ENCODE measurements at regions not wholly inside any gene's neighbourhood (a gene's known extent, or its start where the extent isn't known, plus 50 kb on each side); places are given as distances from the start of the nearest gene placed in this dataset.

DNA sequence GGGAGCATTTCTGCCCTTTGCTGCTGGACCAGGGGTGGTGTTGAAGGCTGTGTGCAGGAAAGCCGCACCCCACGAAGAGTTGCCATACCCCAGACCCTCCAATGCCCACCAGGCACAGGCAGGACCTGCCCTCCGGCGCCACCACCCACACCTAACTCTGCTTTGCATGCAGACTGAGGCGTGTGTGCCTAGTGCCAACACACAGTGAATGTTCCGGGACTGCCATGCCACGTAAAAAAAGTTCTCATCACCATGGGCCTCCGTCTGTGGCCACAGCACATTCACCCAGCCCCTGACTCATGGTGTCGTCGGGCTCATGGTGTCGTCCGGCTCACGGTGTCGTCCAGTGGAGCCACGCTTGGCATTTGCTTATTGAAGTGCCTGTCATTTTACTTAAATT is 184.9 kb upstream of the RAB6C start:
- Histone ChIP-seq H3K27ac (ENCODE audit: low read depth, low read length) (no peak overlapping the region), H3K36me3 (ENCODE audit: insufficient read depth, low read length) (no peaks in the 10 kb centered on the region), H3K27me3 (ENCODE audit: insufficient read depth, low read length) (no peaks in the 10 kb centered on the region), H3K9ac (ENCODE audit: low read depth, low read length) (no peak overlapping the region), H3K4me1 (ENCODE audit: insufficient read depth, low read length) (no peaks in the 10 kb centered on the region), H3K4me3 (ENCODE audit: low read length) (no peak overlapping the region), H3K9me3 (ENCODE audit: insufficient read depth, low read depth, low read length) (no peaks in the 10 kb centered on the region)
- WGBS = 84% methylated on average over 15 of the region's 15 CpGs

DNA sequence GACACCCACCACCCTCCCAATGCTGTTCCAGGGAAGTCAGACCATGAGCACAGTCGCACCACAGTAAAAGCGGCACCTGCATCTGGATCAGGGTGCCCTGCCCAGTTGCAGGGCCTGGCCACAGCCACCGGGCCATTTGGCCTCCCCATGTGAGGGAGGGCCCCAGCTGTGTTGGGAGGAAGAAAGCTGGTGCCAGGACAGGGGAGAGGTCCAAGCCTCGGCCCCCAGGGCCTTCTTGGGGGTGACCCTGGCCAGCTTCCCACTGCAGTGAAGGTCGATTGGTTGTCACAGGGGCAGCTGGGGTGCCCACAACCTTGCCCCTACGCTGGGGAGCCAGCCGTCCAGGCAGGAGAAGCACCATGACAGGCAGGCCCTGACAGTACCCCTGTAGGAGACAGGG is 183.2 kb upstream of the RAB6C start:
- WGBS = 89% methylated on average over 7 of the region's 7 CpGs
- Histone ChIP-seq H3K27ac (ENCODE audit: low read depth, low read length) (no peak overlapping the region), H3K4me1 (ENCODE audit: insufficient read depth, low read length) (peaks cover 3% of the 10 kb centered on the region; the same call in 1 of the 2 replicates), H3K9me3 (ENCODE audit: insufficient read depth, low read depth, low read length) (no peaks in the 10 kb centered on the region), H3K36me3 (ENCODE audit: insufficient read depth, low read length) (no peaks in the 10 kb centered on the region), H3K4me3 (ENCODE audit: low read length) (no peak overlapping the region), H3K27me3 (ENCODE audit: insufficient read depth, low read length) (no peaks in the 10 kb centered on the region), H3K9ac (ENCODE audit: low read depth, low read length) (no peak overlapping the region)

DNA sequence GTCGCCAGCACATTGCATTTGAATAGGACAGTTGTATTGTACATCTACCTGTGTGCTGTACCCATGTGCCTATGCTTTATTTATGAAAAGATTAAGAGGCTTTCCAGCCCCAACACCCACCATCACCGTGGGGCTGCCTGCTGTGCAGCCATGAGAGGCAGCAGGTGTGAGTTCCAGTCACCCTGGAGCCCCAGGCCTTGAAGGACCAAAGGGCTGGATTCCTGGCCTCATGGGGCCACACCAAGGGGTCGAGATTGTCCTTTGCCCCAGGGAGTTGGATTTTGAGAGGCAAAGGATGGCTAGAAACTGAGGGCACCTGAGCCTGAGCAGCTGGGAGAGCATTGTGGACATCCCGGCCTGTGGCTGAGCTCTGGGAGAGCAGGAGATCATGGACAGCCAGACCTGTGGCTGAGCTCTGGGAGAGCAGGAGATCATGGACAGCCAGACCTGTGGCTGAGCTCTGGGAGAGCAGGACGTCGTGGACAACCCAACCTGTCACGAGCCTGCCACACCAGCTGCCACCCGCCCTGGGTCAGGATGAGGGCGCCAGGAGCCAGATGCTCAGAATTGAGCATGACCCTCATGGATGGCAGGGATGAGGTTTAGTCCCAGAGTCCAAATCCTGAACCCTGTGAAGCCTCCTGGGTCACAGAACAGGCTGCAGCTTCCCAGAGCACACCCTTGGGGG is 182.5 kb upstream of the RAB6C start:
- H3K4me3 ChIP-seq (ENCODE audit: low read length) = no peak overlapping the region
- H3K4me1 ChIP-seq (ENCODE audit: insufficient read depth, low read length) = peaks cover 10% of the 10 kb centered on the region
- no peaks in the 10 kb centered on the region for H3K36me3 ChIP-seq (ENCODE audit: insufficient read depth, low read length)
- H3K27me3 ChIP-seq (ENCODE audit: insufficient read depth, low read length) = no peaks in the 10 kb centered on the region
- H3K27ac ChIP-seq (ENCODE audit: low read depth, low read length) = no peak overlapping the region
- no peak overlapping the region for H3K9ac ChIP-seq (ENCODE audit: low read depth, low read length)
- H3K9me3 ChIP-seq (ENCODE audit: insufficient read depth, low read depth, low read length) = no peaks in the 10 kb centered on the region
- 81% methylated on average over 9 of the region's 9 CpGs for WGBS

DNA sequence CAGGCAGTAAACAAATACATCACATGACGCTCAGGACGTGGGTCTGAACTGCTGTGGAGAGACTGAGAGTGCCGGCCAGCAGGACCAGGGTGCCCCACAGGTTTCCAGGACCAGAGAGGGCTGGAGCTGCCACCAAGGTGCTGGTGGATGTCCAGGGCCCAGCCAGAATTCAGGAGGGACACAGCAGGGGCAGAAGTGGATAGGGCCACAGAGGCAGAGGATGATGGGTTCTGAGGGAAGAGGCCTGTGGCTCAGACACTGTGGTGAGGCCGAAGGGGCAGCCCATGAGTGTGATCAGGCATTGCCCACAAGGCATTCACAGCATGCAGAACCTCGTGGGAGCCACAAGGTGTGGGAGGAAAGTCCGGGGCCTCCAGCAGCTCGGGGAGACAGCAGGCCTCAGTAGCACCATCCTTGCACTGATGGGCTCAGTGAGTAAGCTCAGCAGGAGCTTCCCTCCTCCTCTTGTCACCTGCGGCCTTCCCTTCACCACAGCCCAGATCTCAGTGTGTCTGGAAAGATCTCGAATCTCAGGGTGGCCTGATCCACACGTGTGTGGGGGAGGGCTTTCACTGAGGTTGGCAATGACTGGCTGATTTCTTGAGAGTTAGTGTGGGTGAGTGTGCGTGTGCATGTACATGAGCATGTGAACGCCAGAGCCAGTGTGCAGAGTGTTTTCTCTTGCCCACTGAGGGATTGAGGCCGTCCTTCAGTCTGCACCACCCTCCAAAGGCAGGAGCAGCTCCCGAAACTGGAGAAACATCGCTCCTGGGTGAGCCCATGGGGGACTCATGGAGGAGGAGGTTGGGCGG is 181.8 kb upstream of the RAB6C start:
- no peaks in the 10 kb centered on the region for H3K9me3 ChIP-seq (ENCODE audit: insufficient read depth, low read depth, low read length)
- H3K27me3 ChIP-seq (ENCODE audit: insufficient read depth, low read length) = no peaks in the 10 kb centered on the region
- no peak overlapping the region for H3K9ac ChIP-seq (ENCODE audit: low read depth, low read length)
- no peak overlapping the region for H3K27ac ChIP-seq (ENCODE audit: low read depth, low read length)
- H3K36me3 ChIP-seq (ENCODE audit: insufficient read depth, low read length) = no peaks in the 10 kb centered on the region
- WGBS = 87% methylated on average over 16 of the region's 16 CpGs
- H3K4me3 ChIP-seq (ENCODE audit: low read length) = no peak overlapping the region
- H3K4me1 ChIP-seq (ENCODE audit: insufficient read depth, low read length) = peaks cover 18% of the 10 kb centered on the region

DNA sequence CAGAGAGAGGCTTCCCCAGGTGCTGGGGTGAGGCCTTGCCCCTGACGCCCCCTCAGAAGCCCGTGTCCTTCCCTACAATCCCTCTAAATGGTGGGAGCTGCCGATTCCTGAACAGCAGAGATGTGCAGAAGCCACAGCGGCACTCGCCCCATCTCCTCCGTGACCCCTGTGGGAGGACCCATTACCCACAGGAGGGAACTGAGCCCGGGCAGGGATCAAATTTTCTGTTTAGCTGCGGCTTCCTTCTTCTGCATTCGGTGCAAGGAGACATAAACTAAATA is 181.2 kb upstream of the RAB6C start:
- no peak overlapping the region for H3K27ac ChIP-seq (ENCODE audit: low read depth, low read length)
- no peaks in the 10 kb centered on the region for H3K9me3 ChIP-seq (ENCODE audit: insufficient read depth, low read depth, low read length)
- H3K9ac ChIP-seq (ENCODE audit: low read depth, low read length) = no peak overlapping the region
- H3K4me1 ChIP-seq (ENCODE audit: insufficient read depth, low read length) = peaks cover 22% of the 10 kb centered on the region
- H3K27me3 ChIP-seq (ENCODE audit: insufficient read depth, low read length) = no peaks in the 10 kb centered on the region
- no peaks in the 10 kb centered on the region for H3K36me3 ChIP-seq (ENCODE audit: insufficient read depth, low read length)
- H3K4me3 ChIP-seq (ENCODE audit: low read length) = no peak overlapping the region
- WGBS = 93% methylated on average over 9 of the region's 9 CpGs

DNA sequence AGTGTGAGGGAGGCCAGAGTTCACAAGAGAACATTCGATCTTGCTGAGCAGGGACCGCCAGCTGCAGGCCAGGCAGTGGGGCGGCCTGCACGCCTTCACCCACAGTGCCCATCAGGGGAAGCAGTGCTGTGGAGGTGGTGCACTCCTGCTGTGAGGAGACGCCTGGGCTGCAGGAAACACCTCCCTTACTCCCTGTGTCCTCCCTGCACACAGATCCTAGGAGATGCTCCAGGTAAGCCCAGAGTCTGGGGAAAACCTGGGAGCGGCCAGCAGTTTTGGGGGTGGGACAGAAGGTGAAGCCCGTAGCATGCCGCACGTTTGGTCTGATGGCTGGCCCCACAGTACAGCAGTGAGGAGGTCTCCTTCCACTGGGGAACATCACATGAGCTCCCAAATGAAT is 180.8 kb upstream of the RAB6C start:
- Histone ChIP-seq H3K9me3 (ENCODE audit: insufficient read depth, low read depth, low read length) (no peaks in the 10 kb centered on the region), H3K36me3 (ENCODE audit: insufficient read depth, low read length) (no peaks in the 10 kb centered on the region), H3K4me1 (ENCODE audit: insufficient read depth, low read length) (peaks cover 22% of the 10 kb centered on the region), H3K27me3 (ENCODE audit: insufficient read depth, low read length) (no peaks in the 10 kb centered on the region), H3K4me3 (ENCODE audit: low read length) (no peak overlapping the region), H3K27ac (ENCODE audit: low read depth, low read length) (no peak overlapping the region), H3K9ac (ENCODE audit: low read depth, low read length) (no peak overlapping the region)
- 91% methylated on average over 9 of the region's 9 CpGs for WGBS

DNA sequence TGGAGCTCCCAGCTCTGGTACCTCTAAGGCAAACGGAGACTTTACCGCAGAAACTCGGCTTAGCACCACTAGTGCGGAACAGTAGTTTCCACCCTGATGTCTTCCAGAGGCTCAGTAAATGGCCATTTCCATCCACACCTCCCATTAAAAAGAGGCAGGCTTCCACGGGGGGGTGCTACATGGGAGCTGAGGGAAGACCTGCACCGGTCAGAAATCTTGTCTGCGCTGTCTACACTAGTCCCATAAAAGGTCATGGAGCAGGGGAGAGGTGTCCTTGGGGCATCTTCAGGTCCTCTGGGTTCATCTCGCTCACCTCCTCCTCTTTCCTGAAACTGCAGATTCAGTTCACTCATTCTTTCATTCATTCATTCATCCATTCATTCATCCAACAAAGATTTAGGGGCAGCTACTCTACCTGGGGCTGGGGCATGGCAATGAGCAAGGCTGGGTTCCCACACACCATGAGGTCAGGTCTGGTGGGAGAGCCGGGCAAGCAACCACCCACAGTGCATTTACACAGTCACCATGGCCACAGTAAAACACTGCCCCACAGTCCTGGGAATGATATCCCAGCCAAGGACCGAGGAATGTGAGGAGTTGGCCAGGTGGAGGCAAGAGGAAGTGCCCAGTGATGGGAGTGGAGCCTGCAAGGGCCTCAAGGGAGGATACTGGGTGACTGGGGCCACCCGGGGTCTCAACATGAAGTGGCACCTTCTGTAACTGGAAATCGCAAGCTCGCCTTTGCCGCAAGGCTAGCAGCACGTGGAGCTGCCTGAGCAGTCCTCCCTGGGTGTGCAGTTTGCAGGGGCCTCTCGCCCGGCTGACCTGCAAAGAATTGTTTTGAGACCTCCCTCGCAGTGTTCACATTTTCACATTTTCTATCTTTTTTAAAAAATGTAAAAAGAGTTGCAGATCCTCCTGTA is 180.2 kb upstream of the RAB6C start:
- Histone ChIP-seq H3K4me1 (ENCODE audit: insufficient read depth, low read length) (peaks cover 22% of the 10 kb centered on the region), H3K27ac (ENCODE audit: low read depth, low read length) (no peak overlapping the region), H3K9ac (ENCODE audit: low read depth, low read length) (no peak overlapping the region), H3K4me3 (ENCODE audit: low read length) (no peak overlapping the region), H3K9me3 (ENCODE audit: insufficient read depth, low read depth, low read length) (no peaks in the 10 kb centered on the region), H3K27me3 (ENCODE audit: insufficient read depth, low read length) (no peaks in the 10 kb centered on the region), H3K36me3 (ENCODE audit: insufficient read depth, low read length) (no peaks in the 10 kb centered on the region)
- WGBS = 92% methylated on average over 18 of the region's 18 CpGs

DNA sequence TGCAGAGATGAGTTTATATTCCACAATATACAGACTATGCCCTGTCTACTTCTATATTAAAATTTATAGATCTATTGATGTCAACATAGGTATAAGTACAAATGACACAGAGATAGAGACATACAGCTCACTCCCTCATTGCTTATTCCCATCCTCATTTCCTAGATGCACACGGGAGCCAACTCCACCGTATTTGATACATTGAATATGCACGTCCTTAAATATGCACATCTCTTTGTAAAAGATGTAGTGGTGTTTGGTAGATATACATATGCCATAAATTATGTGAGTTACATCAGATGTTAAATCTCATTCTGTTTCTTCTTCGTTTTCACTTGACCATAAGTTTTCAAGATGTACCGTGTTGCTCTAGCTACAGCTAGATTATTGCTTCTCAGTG is 179.2 kb upstream of the RAB6C start:
- Histone ChIP-seq H3K27ac (ENCODE audit: low read depth, low read length) (no peak overlapping the region), H3K4me3 (ENCODE audit: low read length) (no peak overlapping the region), H3K9me3 (ENCODE audit: insufficient read depth, low read depth, low read length) (no peaks in the 10 kb centered on the region), H3K36me3 (ENCODE audit: insufficient read depth, low read length) (no peaks in the 10 kb centered on the region), H3K27me3 (ENCODE audit: insufficient read depth, low read length) (no peaks in the 10 kb centered on the region), H3K9ac (ENCODE audit: low read depth, low read length) (no peak overlapping the region), H3K4me1 (ENCODE audit: insufficient read depth, low read length) (peaks cover 22% of the 10 kb centered on the region)
- 94% methylated on average over 5 of the region's 5 CpGs for WGBS

DNA sequence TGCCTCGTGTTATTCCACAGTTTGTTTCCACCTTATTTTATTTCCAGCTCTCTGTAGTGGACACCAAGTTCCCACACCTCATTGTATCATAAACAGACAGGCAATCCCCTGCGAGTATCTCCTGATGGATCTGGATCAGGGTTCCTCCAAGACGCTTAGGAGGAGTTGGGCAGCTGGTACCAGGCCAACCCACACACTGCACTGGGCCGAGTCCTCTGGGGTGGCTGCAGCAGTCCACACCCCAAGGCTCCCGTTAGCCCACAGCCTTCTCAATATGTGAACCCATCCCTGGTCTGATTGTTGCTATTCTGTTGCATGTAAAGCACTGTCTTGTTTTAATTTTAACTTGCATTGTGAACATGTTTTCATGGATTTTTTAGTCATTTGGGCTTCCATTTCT is 178.8 kb upstream of the RAB6C start:
- Histone ChIP-seq H3K9me3 (ENCODE audit: insufficient read depth, low read depth, low read length) (no peaks in the 10 kb centered on the region), H3K9ac (ENCODE audit: low read depth, low read length) (no peak overlapping the region), H3K27me3 (ENCODE audit: insufficient read depth, low read length) (no peaks in the 10 kb centered on the region), H3K27ac (ENCODE audit: low read depth, low read length) (no peak overlapping the region), H3K36me3 (ENCODE audit: insufficient read depth, low read length) (no peaks in the 10 kb centered on the region), H3K4me3 (ENCODE audit: low read length) (no peak overlapping the region), H3K4me1 (ENCODE audit: insufficient read depth, low read length) (peaks cover 22% of the 10 kb centered on the region)
- 92% methylated on average over 5 of the region's 5 CpGs for WGBS

DNA sequence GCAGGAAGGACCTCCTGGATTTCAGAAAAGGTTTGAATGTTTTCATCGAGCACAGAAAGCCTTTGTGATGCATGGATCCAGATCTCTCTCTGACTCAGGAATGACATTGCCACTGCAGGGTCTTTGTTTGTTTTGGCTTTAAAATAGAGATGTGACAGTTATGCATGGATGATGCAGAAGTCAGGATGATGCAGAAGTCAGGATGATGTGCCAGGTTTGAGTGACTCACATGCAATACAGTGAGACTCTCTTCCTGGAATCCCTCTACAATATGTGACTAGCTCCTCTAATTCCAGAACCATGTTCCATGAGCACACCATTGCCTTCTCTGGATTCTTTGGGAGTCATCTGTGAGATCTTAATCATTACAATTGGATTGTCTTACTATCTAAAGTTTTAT is 177.9 kb upstream of the RAB6C start:
- Histone ChIP-seq H3K27me3 (ENCODE audit: insufficient read depth, low read length) (no peaks in the 10 kb centered on the region), H3K4me3 (ENCODE audit: low read length) (no peak overlapping the region), H3K27ac (ENCODE audit: low read depth, low read length) (peak overlapping the region; percentile 40), H3K4me1 (ENCODE audit: insufficient read depth, low read length) (peaks cover 28% of the 10 kb centered on the region), H3K9ac (ENCODE audit: low read depth, low read length) (no peak overlapping the region), H3K9me3 (ENCODE audit: insufficient read depth, low read depth, low read length) (no peaks in the 10 kb centered on the region), H3K36me3 (ENCODE audit: insufficient read depth, low read length) (no peaks in the 10 kb centered on the region)
- 40% methylated on average over 1 of the region's 1 CpG for WGBS

DNA sequence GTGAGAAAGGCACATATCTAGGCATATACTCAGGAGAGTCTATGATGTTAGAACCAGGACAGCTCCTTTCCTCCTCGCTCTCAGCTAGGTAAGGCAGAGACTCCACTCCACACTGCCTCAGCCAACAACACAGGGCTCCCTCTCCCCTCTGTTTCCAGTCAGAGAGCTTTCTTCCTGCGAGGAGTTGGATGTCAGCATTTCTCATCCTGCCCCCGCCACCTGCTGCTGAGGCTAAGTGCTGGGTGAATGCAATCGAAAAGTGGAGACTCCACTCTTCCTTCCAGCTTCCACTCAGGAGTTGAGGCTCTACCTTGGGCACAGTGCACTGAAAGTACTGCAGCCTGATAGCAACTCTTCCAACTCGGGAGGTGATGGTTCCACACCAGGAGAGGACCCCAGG is 177.2 kb upstream of the RAB6C start:
- Histone ChIP-seq H3K36me3 (ENCODE audit: insufficient read depth, low read length) (no peaks in the 10 kb centered on the region), H3K9ac (ENCODE audit: low read depth, low read length) (no peak overlapping the region), H3K4me1 (ENCODE audit: insufficient read depth, low read length) (peaks cover 35% of the 10 kb centered on the region), H3K9me3 (ENCODE audit: insufficient read depth, low read depth, low read length) (no peaks in the 10 kb centered on the region), H3K4me3 (ENCODE audit: low read length) (no peak overlapping the region), H3K27me3 (ENCODE audit: insufficient read depth, low read length) (no peaks in the 10 kb centered on the region), H3K27ac (ENCODE audit: low read depth, low read length) (no peak overlapping the region; the same call in 1 of the 2 replicates)
- WGBS = 62% methylated on average over 5 of the region's 5 CpGs
